CD8-positive, alpha-beta memory T cell (primary cell): ENCODE measurements at regions not wholly inside any gene's neighbourhood (a gene's known extent, or its start where the extent isn't known, plus 50 kb on each side); places are given as distances from the start of the nearest gene placed in this dataset.

ENCODE experiments used
- CTCF ChIA-PET: fragments of 350-600 bp; sonication (Branson Sonifier 250); formaldehyde crosslinking; loops from one replicate; lab custom pipeline; 2021; ENCODE audit warnings: antibody characterized with exemption; lab: Charles Lee
- POLR2A ChIA-PET: fragments of 350-600 bp; sonication (Branson Sonifier 250); formaldehyde crosslinking; loops from one replicate; lab custom pipeline; 2021; ENCODE audit warnings: antibody characterized with exemption; lab: Charles Lee
- DNase-seq, 5 donors: peaks; one replicate each; pipeline versions ENCODE4 v3.0.0 to v3.0.0-alpha.2; 2020 to 2022; ENCODE audit warnings: mixed read lengths in 1 of 5
- H3K27ac ChIP-seq: one replicate; pipeline ENCODE4 v1.7.0; 2013; ENCODE audit warnings: low read depth, mild to moderate bottlenecking, low read length, moderate library complexity
- H3K27me3 ChIP-seq: 2 replicates; pipeline ENCODE4 v1.7.0; 2013; ENCODE audit warnings: low read length, mild to moderate bottlenecking; ENCODE audit not compliant: insufficient read depth, poor library complexity, severe bottlenecking
- H3K36me3 ChIP-seq: 2 replicates; pipeline ENCODE4 v1.7.0; 2013; ENCODE audit warnings: mild to moderate bottlenecking, low read length, moderate library complexity; ENCODE audit not compliant: insufficient read depth
- H3K4me1 ChIP-seq: 2 replicates; pipeline ENCODE4 v1.7.0; 2013; ENCODE audit warnings: mild to moderate bottlenecking, low read length, moderate library complexity; ENCODE audit not compliant: insufficient read depth
- H3K4me3 ChIP-seq: 2 replicates; pipeline ENCODE4 v1.7.0; 2013; ENCODE audit warnings: mild to moderate bottlenecking, low read length
- H3K9me3 ChIP-seq: 2 replicates; pipeline ENCODE4 v1.7.0; 2013; ENCODE audit warnings: mild to moderate bottlenecking, low read length
- H3K27ac Mint-ChIP-seq, 8 donors: one replicate each; pipeline ENCODE4 v1.8.0; 2020 to 2021; ENCODE audit warnings: mixed read lengths in 8 of 8, mild to moderate bottlenecking in 6 of 8, inconsistent platforms in 3 of 8, moderate library complexity in 3 of 8
- H3K27me3 Mint-ChIP-seq, 2 donors: one replicate each; pipeline ENCODE4 v1.8.0; 2020 to 2021; ENCODE audit warnings: mixed read lengths in 2 of 2, mild to moderate bottlenecking in 1 of 2, moderate library complexity in 1 of 2
- H3K36me3 Mint-ChIP-seq, 3 donors: one replicate each; pipeline ENCODE4 v1.8.0; 2020 to 2021; ENCODE audit warnings: mixed read lengths in 3 of 3, inconsistent platforms in 1 of 3, mild to moderate bottlenecking in 1 of 3
- H3K4me1 Mint-ChIP-seq, 3 donors: one replicate each; pipeline ENCODE4 v1.8.0; 2020 to 2021; ENCODE audit warnings: mixed read lengths in 3 of 3, inconsistent platforms in 1 of 3, mild to moderate bottlenecking in 1 of 3
- H3K4me3 Mint-ChIP-seq, 7 donors: one replicate each; pipeline ENCODE4 v1.8.0; 2020 to 2021; ENCODE audit warnings: mixed read lengths in 7 of 7, mild to moderate bottlenecking in 6 of 7, moderate library complexity in 4 of 7, inconsistent platforms in 2 of 7
- H3K9me3 Mint-ChIP-seq, 5 donors: one replicate each; pipeline ENCODE4 v1.8.0; 2020 to 2022; ENCODE audit warnings: mixed read lengths in 5 of 5, mild to moderate bottlenecking in 3 of 5, moderate library complexity in 2 of 5, inconsistent platforms in 1 of 5

DNA sequence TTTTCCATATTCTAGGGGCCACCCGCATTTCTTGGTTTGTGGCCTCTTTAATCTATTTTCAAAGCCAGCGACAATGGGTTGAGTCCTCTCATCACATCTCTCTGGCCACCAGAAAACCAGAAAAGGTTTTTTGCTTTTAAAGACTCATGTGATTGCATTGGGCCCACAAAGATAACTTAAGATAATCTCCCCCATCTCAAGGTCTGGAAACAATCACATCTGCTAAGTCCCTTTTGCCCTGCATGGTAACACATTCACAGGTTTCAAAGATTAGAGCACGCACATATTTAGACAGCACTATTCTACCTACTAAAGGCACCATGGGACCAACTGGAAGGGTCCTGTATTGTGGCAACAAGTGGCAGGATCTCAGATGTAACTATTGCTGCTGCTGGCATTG lies 147.0 kb upstream of the MIR17HG start:
- Mint-ChIP-seq H3K27ac (no peak overlapping the region), H3K27me3 (peaks cover 0 to 3% of the 10 kb centered on the region in 2 donors), H3K36me3 (no peaks in the 10 kb centered on the region), H3K4me1 (no peaks in the 10 kb centered on the region), H3K4me3 (no peak overlapping the region), H3K9me3 (no peaks in the 10 kb centered on the region)
- no peak for DNase-seq
- no peaks in the 10 kb centered on the region for H3K36me3 ChIP-seq
- no peaks in the 10 kb centered on the region for H3K27me3 ChIP-seq
- ChIA-PET CTCF (no interaction called here), POLR2A (no interaction called here)
- no peaks in the 10 kb centered on the region for H3K9me3 ChIP-seq
- no peak overlapping the region for H3K4me3 ChIP-seq
- no peak overlapping the region for H3K27ac ChIP-seq
- no peaks in the 10 kb centered on the region for H3K4me1 ChIP-seq

DNA sequence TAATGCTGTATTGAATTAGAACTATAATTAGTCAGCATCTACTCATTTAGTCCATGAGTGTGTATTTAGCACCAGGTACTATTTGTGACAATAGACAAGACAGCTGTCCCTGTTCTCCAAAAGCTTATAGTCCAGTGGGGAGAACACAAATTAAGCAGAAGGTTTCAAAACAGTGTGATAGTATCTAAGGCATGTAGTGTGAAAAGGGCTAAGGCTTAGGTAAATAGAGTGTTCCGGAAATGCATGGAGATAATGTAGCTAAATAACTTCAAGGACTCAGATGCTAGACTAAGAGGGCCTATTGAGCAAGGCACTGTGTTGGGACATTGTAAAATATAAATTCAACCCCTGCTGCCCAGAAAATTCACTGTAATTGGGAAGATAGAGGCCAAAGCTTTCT lies 144.1 kb upstream of the MIR17HG start:
- peaks cover 0 to 3% of the 10 kb centered on the region in 2 donors for H3K27me3 Mint-ChIP-seq
- DNase-seq, result no peak
- POLR2A ChIA-PET, result no interaction called here
- peaks cover 0 to 2% (median 0%) of the 10 kb centered on the region in 5 donors for H3K9me3 Mint-ChIP-seq
- H3K36me3 Mint-ChIP-seq, result no peaks in the 10 kb centered on the region
- Histone ChIP-seq H3K36me3 (no peaks in the 10 kb centered on the region), H3K27ac (no peak overlapping the region), H3K9me3 (no peaks in the 10 kb centered on the region), H3K27me3 (no peaks in the 10 kb centered on the region), H3K4me3 (no peak overlapping the region), H3K4me1 (no peaks in the 10 kb centered on the region)
- no peak overlapping the region for H3K4me3 Mint-ChIP-seq
- H3K27ac Mint-ChIP-seq, result no peak overlapping the region
- CTCF ChIA-PET, result no interaction called here
- no peaks in the 10 kb centered on the region for H3K4me1 Mint-ChIP-seq

DNA sequence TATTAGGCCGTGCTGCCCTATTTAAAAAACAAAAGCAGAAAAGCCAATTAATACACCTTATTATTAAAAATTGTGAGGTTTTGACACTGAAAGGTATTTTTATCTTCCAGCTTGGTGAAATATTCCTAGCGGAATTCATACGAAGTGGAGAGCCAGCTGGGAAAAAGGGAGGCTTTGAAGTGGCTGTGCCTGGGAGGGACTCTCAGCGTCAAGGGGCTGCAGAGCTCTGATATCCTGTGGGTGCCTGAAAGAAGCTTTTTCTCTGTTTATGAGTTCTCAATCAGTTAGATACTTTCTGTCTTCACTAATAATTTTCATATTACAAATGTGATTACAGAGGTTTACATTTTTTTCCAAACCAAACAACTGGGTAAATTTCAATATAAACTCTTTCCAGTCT lies 140.2 kb upstream of the MIR17HG start:
- Histone ChIP-seq H3K27me3 (no peaks in the 10 kb centered on the region), H3K4me1 (no peaks in the 10 kb centered on the region), H3K4me3 (no peak overlapping the region), H3K27ac (no peak overlapping the region), H3K9me3 (no peaks in the 10 kb centered on the region), H3K36me3 (no peaks in the 10 kb centered on the region)
- peaks cover 0 to 6% of the 10 kb centered on the region in 2 donors for H3K27me3 Mint-ChIP-seq
- H3K4me3 Mint-ChIP-seq, result no peak overlapping the region
- H3K9me3 Mint-ChIP-seq, result peaks cover 0 to 3% (median 0%) of the 10 kb centered on the region in 5 donors
- POLR2A ChIA-PET, result no interaction called here
- no peaks in the 10 kb centered on the region for H3K36me3 Mint-ChIP-seq
- no peak overlapping the region for H3K27ac Mint-ChIP-seq
- CTCF ChIA-PET, result no interaction called here
- no peak for DNase-seq
- peaks cover 0 to 4% (median 0%) of the 10 kb centered on the region in 3 donors for H3K4me1 Mint-ChIP-seq

DNA sequence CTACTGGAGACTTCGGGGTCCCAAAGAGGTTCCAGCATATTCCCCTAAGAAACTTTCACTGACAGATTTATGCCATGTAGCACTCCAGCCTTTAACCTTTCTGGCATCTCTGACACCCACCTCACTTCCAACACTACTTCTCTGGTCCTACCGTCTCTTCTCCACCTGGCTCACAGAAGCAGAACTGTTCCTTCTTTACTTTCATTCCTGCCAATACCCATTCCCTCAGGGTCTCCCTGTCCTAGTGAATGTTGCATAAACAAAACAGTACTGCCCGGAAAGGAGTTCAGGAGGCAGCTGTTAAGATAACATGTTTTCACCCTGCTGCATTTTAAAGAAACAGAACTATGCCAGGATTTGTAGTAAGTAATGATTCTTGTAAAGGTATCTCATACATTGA lies 136.0 kb upstream of the MIR17HG start:
- Mint-ChIP-seq H3K4me1 (peaks cover 0 to 9% (median 0%) of the 10 kb centered on the region in 3 donors), H3K9me3 (peaks cover 0 to 5% (median 0%) of the 10 kb centered on the region in 5 donors), H3K27ac (no peak overlapping the region), H3K36me3 (no peaks in the 10 kb centered on the region), H3K27me3 (peaks cover 0 to 3% of the 10 kb centered on the region in 2 donors), H3K4me3 (no peak overlapping the region)
- Histone ChIP-seq H3K4me3 (no peak overlapping the region), H3K4me1 (no peaks in the 10 kb centered on the region), H3K27ac (no peak overlapping the region), H3K36me3 (no peaks in the 10 kb centered on the region), H3K27me3 (no peaks in the 10 kb centered on the region), H3K9me3 (no peaks in the 10 kb centered on the region)
- no peak for DNase-seq
- ChIA-PET POLR2A (no interaction called here), CTCF (no interaction called here)

DNA sequence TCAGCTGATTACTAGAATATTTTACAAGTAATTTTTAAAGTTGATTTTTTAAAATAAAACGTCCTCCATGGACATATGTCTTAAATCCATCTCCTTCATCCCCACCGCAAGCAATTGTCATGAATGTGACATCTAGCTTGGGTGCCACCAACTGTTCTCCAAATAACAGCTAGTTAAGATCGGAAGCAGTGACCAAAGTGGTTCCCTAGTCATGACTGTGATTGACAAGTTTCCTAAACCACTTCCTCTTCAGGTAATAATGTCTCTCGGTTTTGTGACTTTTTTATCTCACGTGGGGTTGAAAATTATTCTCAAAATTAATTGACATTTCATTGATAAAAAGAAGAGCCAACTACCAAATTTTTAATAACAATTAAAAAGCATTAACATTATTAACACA lies 135.3 kb upstream of the MIR17HG start:
- H3K9me3 ChIP-seq, result no peaks in the 10 kb centered on the region
- no peaks in the 10 kb centered on the region for H3K27me3 ChIP-seq
- POLR2A ChIA-PET, result no interaction called here
- peaks cover 0 to 9% (median 0%) of the 10 kb centered on the region in 3 donors for H3K4me1 Mint-ChIP-seq
- peaks cover 0 to 3% of the 10 kb centered on the region in 2 donors for H3K27me3 Mint-ChIP-seq
- H3K4me1 ChIP-seq, result no peaks in the 10 kb centered on the region
- peaks cover 0 to 5% (median 0%) of the 10 kb centered on the region in 5 donors for H3K9me3 Mint-ChIP-seq
- DNase-seq, result no peak
- no peak overlapping the region for H3K27ac ChIP-seq
- no peak overlapping the region for H3K4me3 Mint-ChIP-seq
- no peaks in the 10 kb centered on the region for H3K36me3 Mint-ChIP-seq
- H3K36me3 ChIP-seq, result no peaks in the 10 kb centered on the region
- CTCF ChIA-PET, result no interaction called here
- no peak overlapping the region for H3K27ac Mint-ChIP-seq
- H3K4me3 ChIP-seq, result no peak overlapping the region

- H3K36me3 Mint-ChIP-seq, result no peaks in the 10 kb centered on the region
- H3K4me3 Mint-ChIP-seq, result no peak overlapping the region
- CTCF ChIA-PET, result no interaction called here
Observed at GRCh38 chr13:91214031-91214430, 133.5 kb upstream of the MIR17HG start.

GRCh38 chr13:91216928-91217700 lies 130.4 kb upstream of the MIR17HG start:
- Mint-ChIP-seq H3K4me3 (no peak overlapping the region), H3K27ac (no peak overlapping the region), H3K27me3 (peaks cover 0 to 3% of the 10 kb centered on the region in 2 donors), H3K9me3 (peaks cover 0 to 2% (median 0%) of the 10 kb centered on the region in 5 donors), H3K36me3 (no peaks in the 10 kb centered on the region), H3K4me1 (peaks cover 0 to 6% (median 0%) of the 10 kb centered on the region in 3 donors)
- Histone ChIP-seq H3K36me3 (no peaks in the 10 kb centered on the region), H3K4me1 (no peaks in the 10 kb centered on the region), H3K27ac (no peak overlapping the region), H3K27me3 (no peaks in the 10 kb centered on the region), H3K9me3 (no peaks in the 10 kb centered on the region), H3K4me3 (no peak overlapping the region)
- ChIA-PET POLR2A (no interaction called here), CTCF (no interaction called here)
- DNase-seq, result no peak

More at GRCh38 chr13:91214031-91214430, 133.5 kb upstream of the MIR17HG start:
- no peak overlapping the region for H3K27ac ChIP-seq
- H3K27me3 Mint-ChIP-seq, result peaks cover 0 to 3% of the 10 kb centered on the region in 2 donors
- H3K9me3 Mint-ChIP-seq, result peaks cover 0 to 2% (median 0%) of the 10 kb centered on the region in 5 donors
- POLR2A ChIA-PET, result no interaction called here
- no peaks in the 10 kb centered on the region for H3K27me3 ChIP-seq
- no peaks in the 10 kb centered on the region for H3K9me3 ChIP-seq
- peaks cover 0 to 9% (median 0%) of the 10 kb centered on the region in 3 donors for H3K4me1 Mint-ChIP-seq
- no peak overlapping the region for H3K27ac Mint-ChIP-seq
- H3K4me1 ChIP-seq, result no peaks in the 10 kb centered on the region
- no peak for DNase-seq
- no peaks in the 10 kb centered on the region for H3K36me3 ChIP-seq
- H3K4me3 ChIP-seq, result no peak overlapping the region

DNA sequence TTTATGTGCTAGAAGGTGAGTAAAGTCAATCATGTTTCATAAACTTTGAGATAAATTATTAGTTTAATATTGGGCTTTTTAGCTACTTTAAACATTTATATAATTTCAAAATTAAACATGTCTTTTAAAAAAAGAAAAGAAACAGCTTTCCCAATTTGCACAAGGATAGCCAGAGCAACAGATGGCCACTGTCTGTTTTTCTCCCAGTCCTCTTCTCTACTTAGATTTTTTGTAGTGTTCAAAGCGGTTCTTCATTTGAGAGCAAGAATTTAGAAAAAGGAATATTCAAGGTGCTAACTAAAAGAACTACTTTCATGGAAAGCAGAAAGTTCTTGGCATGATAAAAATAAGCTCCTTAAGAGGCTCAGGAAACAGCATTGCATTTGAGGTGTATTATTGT lies 128.3 kb upstream of the MIR17HG start:
- CTCF ChIA-PET, result no interaction called here
- Histone ChIP-seq H3K4me1 (no peaks in the 10 kb centered on the region), H3K27ac (no peak overlapping the region), H3K9me3 (no peaks in the 10 kb centered on the region), H3K27me3 (no peaks in the 10 kb centered on the region), H3K36me3 (no peaks in the 10 kb centered on the region), H3K4me3 (no peak overlapping the region)
- Mint-ChIP-seq H3K27ac (no peak overlapping the region), H3K36me3 (no peaks in the 10 kb centered on the region), H3K4me1 (no peaks in the 10 kb centered on the region), H3K9me3 (peaks cover 0 to 2% (median 0%) of the 10 kb centered on the region in 5 donors), H3K27me3 (peaks cover 0 to 3% of the 10 kb centered on the region in 2 donors), H3K4me3 (no peak overlapping the region)
- POLR2A ChIA-PET, result no interaction called here
- no peak for DNase-seq
